Pulmonary artery endothelial cell (primary cell): ENCODE measurements at regions not wholly inside any gene's neighbourhood (a gene's known extent, or its start where the extent isn't known, plus 50 kb on each side); places are given as distances from the start of the nearest gene placed in this dataset.

Source experiments
- DNase-seq: peaks from one replicate; pipeline ENCODE4 v3.0.0-alpha.2; 2011; ENCODE audit warnings: low read depth, low spot score

- no peak for DNase-seq
Observed at GRCh38 chr16:86426063-86426642, 84.2 kb upstream of the FOXF1 start.

GRCh38 chr16:86427433-86427851 lies 82.9 kb upstream of the FOXF1 start:
- DNase-seq: no peak

GRCh38 chr16:86428729-86429517 lies 81.4 kb upstream of the FOXF1 start:
- no peak for DNase-seq

- no peak for DNase-seq
Observed at GRCh38 chr16:86429663-86430062, 80.7 kb upstream of the FOXF1 start.

GRCh38 chr16:86430814-86431213 lies 79.5 kb upstream of the FOXF1 start:
- DNase-seq: no peak

- DNase-seq: no peak
Observed at GRCh38 chr16:86431540-86431939, 78.8 kb upstream of the FOXF1 start.

GRCh38 chr16:86432048-86432447 lies 78.3 kb upstream of the FOXF1 start:
- no peak for DNase-seq

- no peak for DNase-seq
Observed at GRCh38 chr16:86432691-86433090, 77.6 kb upstream of the FOXF1 start.

GRCh38 chr16:86436466-86437185 lies 73.7 kb upstream of the FOXF1 start:
- DNase-seq: no peak

GRCh38 chr16:86437348-86437747 lies 73.0 kb upstream of the FOXF1 start:
- no peak for DNase-seq

GRCh38 chr16:86442703-86443102 lies 67.6 kb upstream of the FOXF1 start:
- no peak for DNase-seq

GRCh38 chr16:86443508-86444147 lies 66.7 kb upstream of the FOXF1 start:
- no peak for DNase-seq

GRCh38 chr16:86444261-86444660 lies 66.1 kb upstream of the FOXF1 start:
- no peak for DNase-seq

- DNase-seq: no peak
Observed at GRCh38 chr16:86444661-86445060, 65.7 kb upstream of the FOXF1 start.

GRCh38 chr16:86446279-86446678 lies 64.0 kb upstream of the FOXF1 start:
- DNase-seq: no peak

- no peak for DNase-seq
Observed at GRCh38 chr16:86447228-86447627, 63.1 kb upstream of the FOXF1 start.

- no peak for DNase-seq
Observed at GRCh38 chr16:86448306-86448890, 61.9 kb upstream of the FOXF1 start.

GRCh38 chr16:86449446-86450095 lies 60.8 kb upstream of the FOXF1 start:
- no peak for DNase-seq

GRCh38 chr16:86450691-86451090 lies 59.6 kb upstream of the FOXF1 start:
- no peak for DNase-seq

GRCh38 chr16:86452451-86452850 lies 57.9 kb upstream of the FOXF1 start:
- DNase-seq: no peak

- no peak for DNase-seq
Observed at GRCh38 chr16:86455116-86455515, 55.2 kb upstream of the FOXF1 start.
